Fibroblast of the aortic adventitia (primary cell): ENCODE measurements at regions not wholly inside any gene's neighbourhood (a gene's known extent, or its start where the extent isn't known, plus 50 kb on each side); places are given as distances from the start of the nearest gene placed in this dataset.

ENCODE experiments used
- DNase-seq: peaks from one replicate; pipeline ENCODE4 v3.0.0-alpha.2; 2010; ENCODE audit warnings: low read depth
- H3K4me3 ChIP-seq: 2 replicates; pipeline ENCODE4 v1.5.1; 2011; ENCODE audit warnings: low read depth, mild to moderate bottlenecking, control low read depth, low read length, moderate library complexity
- TF ChIP-seq, protein P1 (sequence below): IDR thresholded peaks from 2 replicates; pipeline ENCODE4 v1.5.1; 2011; ENCODE audit warnings: mild to moderate bottlenecking, low read length, control low read depth, inconsistent platforms; ENCODE audit not compliant: insufficient read depth

GRCh38 chr13:83592095-83592494, 290.2 kb downstream of the SLITRK1 start:
- H3K4me3 ChIP-seq: no peak overlapping the region
- TF ChIP-seq, protein P1, sequence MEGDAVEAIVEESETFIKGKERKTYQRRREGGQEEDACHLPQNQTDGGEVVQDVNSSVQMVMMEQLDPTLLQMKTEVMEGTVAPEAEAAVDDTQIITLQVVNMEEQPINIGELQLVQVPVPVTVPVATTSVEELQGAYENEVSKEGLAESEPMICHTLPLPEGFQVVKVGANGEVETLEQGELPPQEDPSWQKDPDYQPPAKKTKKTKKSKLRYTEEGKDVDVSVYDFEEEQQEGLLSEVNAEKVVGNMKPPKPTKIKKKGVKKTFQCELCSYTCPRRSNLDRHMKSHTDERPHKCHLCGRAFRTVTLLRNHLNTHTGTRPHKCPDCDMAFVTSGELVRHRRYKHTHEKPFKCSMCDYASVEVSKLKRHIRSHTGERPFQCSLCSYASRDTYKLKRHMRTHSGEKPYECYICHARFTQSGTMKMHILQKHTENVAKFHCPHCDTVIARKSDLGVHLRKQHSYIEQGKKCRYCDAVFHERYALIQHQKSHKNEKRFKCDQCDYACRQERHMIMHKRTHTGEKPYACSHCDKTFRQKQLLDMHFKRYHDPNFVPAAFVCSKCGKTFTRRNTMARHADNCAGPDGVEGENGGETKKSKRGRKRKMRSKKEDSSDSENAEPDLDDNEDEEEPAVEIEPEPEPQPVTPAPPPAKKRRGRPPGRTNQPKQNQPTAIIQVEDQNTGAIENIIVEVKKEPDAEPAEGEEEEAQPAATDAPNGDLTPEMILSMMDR: no peak
- no peak for DNase-seq

DNA sequence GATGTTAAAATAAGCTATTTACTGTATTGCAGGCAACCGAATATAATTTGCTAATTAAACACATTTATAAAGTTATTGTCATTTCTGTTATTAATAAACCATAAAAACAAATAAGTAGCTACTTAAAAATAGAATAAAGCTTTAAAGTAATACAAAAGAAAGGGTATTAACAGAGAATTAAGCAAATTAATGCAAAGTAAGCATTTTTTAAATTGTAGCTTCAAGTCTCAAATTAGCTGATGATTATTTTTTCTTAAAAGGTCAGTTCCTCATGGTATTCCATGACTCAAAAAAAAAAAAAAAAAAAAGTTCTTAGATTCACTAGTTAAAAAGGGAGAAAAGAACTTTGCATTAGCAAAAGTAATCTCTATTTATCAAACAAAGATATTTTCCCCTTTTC, 292.5 kb downstream of the SLITRK1 start:
- no peak overlapping the region for H3K4me3 ChIP-seq
- TF ChIP-seq, protein P1: no peak
- no peak for DNase-seq

DNA sequence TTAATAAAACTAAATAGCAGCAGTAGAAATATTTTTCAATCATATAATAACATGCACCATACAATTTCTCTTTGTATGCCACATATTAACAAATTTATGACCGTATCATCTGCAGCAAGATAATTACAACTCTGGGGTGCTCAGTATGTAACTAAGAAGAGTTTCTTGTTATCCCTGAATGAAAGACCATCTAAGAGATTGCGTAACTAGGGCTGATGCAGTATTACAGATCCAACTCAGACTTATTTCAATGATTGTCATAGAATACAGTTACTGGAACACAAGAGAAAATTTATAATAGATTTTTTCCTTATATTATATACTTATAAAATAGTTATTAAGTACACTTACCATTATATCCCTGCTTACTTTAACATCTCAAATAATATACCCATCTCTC, 305.1 kb downstream of the SLITRK1 start:
- TF ChIP-seq, protein P1: no peak
- DNase-seq: no peak
- H3K4me3 ChIP-seq: no peak overlapping the region

DNA sequence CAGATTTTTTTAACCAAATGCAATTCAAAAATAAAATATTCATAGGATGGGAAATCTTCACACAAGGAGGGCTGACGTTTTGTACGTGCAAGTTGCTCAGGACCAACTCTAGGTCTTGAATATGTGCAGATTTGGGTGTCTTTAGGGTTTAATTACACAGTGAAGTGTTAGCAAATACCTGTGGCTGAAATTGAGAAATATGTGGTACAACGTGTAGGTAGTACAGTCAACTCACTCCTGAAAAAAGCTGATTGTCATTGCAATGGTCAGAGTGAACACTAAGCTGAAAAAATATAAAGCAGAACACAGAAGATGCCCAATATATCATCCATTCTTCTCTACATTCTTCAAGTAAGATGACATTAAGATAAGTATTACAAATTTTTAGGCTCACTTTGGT, 314.3 kb downstream of the SLITRK1 start:
- TF ChIP-seq, protein P1: no peak
- H3K4me3 ChIP-seq: no peak overlapping the region
- no peak for DNase-seq

DNA sequence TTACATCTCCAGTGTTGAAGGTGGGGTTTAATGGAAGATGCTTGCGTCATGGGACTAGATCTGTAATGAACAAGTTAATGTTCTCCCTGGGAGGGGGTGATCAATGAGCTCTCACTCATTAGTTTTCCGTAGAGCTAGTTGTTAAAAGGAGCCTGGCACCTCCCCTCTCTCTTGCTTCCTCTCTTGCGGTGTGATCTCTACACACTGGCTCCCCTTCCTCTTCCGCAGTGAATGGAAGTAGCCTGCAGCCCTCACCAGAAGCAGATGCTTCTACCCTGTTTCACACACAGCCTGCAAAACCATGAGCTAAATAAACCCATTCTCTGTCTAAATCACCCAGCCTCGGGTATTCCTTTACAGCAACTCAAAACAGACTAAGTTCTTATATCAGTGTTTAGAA, 318.8 kb downstream of the SLITRK1 start:
- TF ChIP-seq, protein P1: no peak
- H3K4me3 ChIP-seq: no peak overlapping the region
- no peak for DNase-seq

GRCh38 chr13:83557845-83558244, 324.4 kb downstream of the SLITRK1 start:
- H3K4me3 ChIP-seq: no peak overlapping the region
- TF ChIP-seq, protein P1: no peak

DNA sequence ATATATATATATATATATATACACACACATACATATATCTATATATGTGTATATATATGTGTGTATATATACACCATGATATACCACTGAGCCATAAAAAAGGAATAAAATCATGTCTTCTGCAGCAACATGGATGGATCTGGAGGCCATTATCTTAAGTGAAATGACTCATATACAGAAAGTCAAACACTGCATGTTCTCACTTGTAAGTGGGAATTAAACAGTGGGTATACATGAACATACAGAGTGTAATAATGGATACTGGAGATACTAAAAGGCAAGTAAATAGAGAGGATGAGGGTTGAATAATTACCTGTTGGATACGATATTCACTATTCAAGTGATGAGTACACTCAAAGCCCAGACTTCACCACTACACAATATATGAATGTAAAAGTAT, 332.6 kb downstream of the SLITRK1 start:
- no peak overlapping the region for H3K4me3 ChIP-seq
- no peak for DNase-seq
- TF ChIP-seq, protein P1: no peak

More at GRCh38 chr13:83557845-83558244, 324.4 kb downstream of the SLITRK1 start:
- DNase-seq: no peak
